Lung (tissue), 11 donors: ENCODE measurements at regions not wholly inside any gene's neighbourhood (a gene's known extent, or its start where the extent isn't known, plus 50 kb on each side); places are given as distances from the start of the nearest gene placed in this dataset.
"Not testable (repeated sequence)": the region's sequence is repeated elsewhere in the genome, so short reads cannot be mapped to it uniquely, and the experiment has no call there.

ENCODE experiments used
- ATAC-seq: fragments of 200-7000 bp; cut with Tn5 transposase; one replicate; pipeline ENCODE4 v1.9.1; 2020; ENCODE audit warnings: moderate number of reproducible peaks; ENCODE audit not compliant: insufficient read depth, low FRiP score
- DNase-seq, 3 donors: peaks; one replicate each; pipeline ENCODE4 v3.0.0-alpha.2; 2013 to 2017
- H3K27ac ChIP-seq, 2 donors: one replicate each; pipeline ENCODE4 v1.5.1; 2013; ENCODE audit warnings: mild to moderate bottlenecking in 2 of 2, moderate library complexity in 2 of 2, control low read depth in 1 of 2, inconsistent platforms in 1 of 2, low read depth in 1 of 2, low read length in 1 of 2
- H3K27me3 ChIP-seq, 3 donors: one replicate each; pipeline ENCODE4 v1.5.1; 2013; ENCODE audit warnings: low read length in 2 of 3; ENCODE audit not compliant: control insufficient read depth in 3 of 3, insufficient read depth in 3 of 3
- H3K36me3 ChIP-seq, 4 donors: one replicate each; pipeline ENCODE4 v1.5.1; 2013; ENCODE audit warnings: low read length in 4 of 4, mild to moderate bottlenecking in 1 of 4, moderate library complexity in 1 of 4; ENCODE audit not compliant: control insufficient read depth in 4 of 4, insufficient read depth in 4 of 4
- H3K4me1 ChIP-seq, 5 donors: one replicate each; pipeline ENCODE4 v1.5.1; 2013; ENCODE audit warnings: low read length in 5 of 5, mild to moderate bottlenecking in 2 of 5, moderate library complexity in 1 of 5; ENCODE audit not compliant: control insufficient read depth in 5 of 5, insufficient read depth in 5 of 5
- H3K4me3 ChIP-seq: one replicate; pipeline ENCODE4 v1.5.1; 2013; ENCODE audit warnings: mild to moderate bottlenecking, control low read depth, moderate library complexity
- H3K9ac ChIP-seq, 2 donors: one replicate each; pipeline ENCODE4 v1.5.1; 2013; ENCODE audit warnings: low read length in 2 of 2, control low read depth in 1 of 2; ENCODE audit not compliant: insufficient read depth in 1 of 2
- H3K9me3 ChIP-seq, 4 donors: one replicate each; pipeline ENCODE4 v1.5.1; 2013; ENCODE audit warnings: low read length in 3 of 4, mild to moderate bottlenecking in 1 of 4, moderate library complexity in 1 of 4; ENCODE audit not compliant: control insufficient read depth in 4 of 4, insufficient read depth in 3 of 4
- WGBS, 2 donors: extraction: QIAGEN DNeasy Blood & Tissue Kit; methylation state at CpG; one replicate each; pipeline ENCODE4 v1.1.7; 2013; 5-methylcytosine and 5-hydroxymethylcytosine counted together
- TF ChIP-seq, protein P1 (sequence below): IDR thresholded peaks from 2 replicates; pipeline ENCODE4 v1.5.1; 2012; ENCODE audit warnings: mild to moderate bottlenecking; ENCODE audit errors: control extremely low read depth, extremely low read depth
- donor health status: control.
- donor health status: control.
- donor health status: Bipolar disorder and iron deficiency.
- donor health status: healthy.
- donor health status: DM: yes; HTN: yes; CAD: no.

DNA sequence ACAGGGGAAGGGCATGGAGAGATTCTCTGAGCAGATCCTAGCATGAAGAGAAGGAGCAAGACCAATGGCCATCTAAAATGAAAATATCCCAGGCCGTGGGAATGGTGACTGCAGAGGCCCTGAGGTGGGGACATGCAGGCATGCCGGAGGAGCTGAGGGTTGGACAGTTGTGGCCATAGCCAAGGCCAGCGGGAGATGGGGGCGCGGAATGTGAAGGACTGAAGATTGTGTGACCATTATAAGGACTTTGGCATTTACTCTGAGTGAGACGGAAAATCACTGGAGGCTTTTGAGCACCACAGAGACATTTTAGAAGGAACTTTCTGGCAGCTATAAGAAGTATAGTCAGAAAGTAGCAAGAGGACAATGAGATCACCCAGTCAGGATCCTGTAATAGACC, 341.1 kb downstream of the SFMBT2 start:
- Histone ChIP-seq H3K36me3 (no peaks in the 10 kb centered on the region), H3K4me1 (no peaks in the 10 kb centered on the region), H3K9me3 (peaks cover 0 to 3% (median 0%) of the 10 kb centered on the region in 4 donors), H3K9ac (no peak overlapping the region), H3K27me3 (peaks cover 0 to 3% (median 0%) of the 10 kb centered on the region in 3 donors), H3K27ac (no peak overlapping the region), H3K4me3 (no peak overlapping the region)
- 86 to 98% methylated on average over 6 of the region's 6 CpGs for WGBS, 2 donors
- DNase-seq (no peak), ATAC-seq (no peak)
- TF ChIP-seq, protein P1, sequence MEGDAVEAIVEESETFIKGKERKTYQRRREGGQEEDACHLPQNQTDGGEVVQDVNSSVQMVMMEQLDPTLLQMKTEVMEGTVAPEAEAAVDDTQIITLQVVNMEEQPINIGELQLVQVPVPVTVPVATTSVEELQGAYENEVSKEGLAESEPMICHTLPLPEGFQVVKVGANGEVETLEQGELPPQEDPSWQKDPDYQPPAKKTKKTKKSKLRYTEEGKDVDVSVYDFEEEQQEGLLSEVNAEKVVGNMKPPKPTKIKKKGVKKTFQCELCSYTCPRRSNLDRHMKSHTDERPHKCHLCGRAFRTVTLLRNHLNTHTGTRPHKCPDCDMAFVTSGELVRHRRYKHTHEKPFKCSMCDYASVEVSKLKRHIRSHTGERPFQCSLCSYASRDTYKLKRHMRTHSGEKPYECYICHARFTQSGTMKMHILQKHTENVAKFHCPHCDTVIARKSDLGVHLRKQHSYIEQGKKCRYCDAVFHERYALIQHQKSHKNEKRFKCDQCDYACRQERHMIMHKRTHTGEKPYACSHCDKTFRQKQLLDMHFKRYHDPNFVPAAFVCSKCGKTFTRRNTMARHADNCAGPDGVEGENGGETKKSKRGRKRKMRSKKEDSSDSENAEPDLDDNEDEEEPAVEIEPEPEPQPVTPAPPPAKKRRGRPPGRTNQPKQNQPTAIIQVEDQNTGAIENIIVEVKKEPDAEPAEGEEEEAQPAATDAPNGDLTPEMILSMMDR, result no peak

DNA sequence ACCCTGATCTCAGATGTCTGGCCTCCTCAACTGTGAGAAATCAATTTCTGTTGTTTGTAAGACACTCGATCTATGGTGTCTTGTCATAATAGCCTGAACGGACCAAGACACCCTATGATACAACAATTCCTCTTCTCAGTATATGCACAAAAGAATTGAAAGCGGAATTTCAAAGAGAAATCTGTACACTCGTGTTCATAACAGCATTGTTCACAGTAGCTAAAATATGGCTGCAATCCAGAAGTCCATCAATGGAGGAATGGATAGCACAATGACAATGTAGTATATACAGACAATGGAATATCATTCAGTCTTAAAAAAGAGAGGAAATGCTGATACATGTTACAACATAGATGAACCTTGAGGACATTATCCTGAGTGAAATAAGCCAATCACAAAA, 354.6 kb downstream of the SFMBT2 start:
- ATAC-seq, result no peak
- DNase-seq, result no peak
- H3K27me3 ChIP-seq, result no peaks in the 10 kb centered on the region
- no peak overlapping the region for H3K4me3 ChIP-seq
- 88 to 91% methylated on average over 4 of the region's 4 CpGs for WGBS, 2 donors
- no peaks in the 10 kb centered on the region for H3K36me3 ChIP-seq
- TF ChIP-seq, protein P1, result no peak
- no peaks in the 10 kb centered on the region for H3K4me1 ChIP-seq
- no peaks in the 10 kb centered on the region for H3K9me3 ChIP-seq
- H3K9ac ChIP-seq, result no peak overlapping the region
- no peak overlapping the region for H3K27ac ChIP-seq

DNA sequence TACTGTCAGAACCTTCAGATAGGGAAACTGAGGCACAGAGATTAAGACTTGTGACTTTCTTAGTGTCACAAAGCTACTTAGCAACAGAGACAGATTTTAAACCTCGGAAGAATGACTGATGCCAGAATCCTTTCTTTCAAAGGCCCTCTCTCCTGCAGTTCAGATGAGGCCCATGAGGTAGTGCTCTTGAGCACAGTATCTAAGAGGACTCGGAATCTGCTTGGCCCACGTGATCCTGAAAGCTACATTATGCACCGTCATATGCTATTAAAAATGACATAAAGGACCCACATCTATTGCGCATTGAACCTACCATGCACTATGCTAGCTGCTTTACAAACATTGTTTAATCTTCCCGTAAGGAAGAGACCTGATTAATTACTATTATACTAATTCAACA, 355.9 kb downstream of the SFMBT2 start:
- Histone ChIP-seq H3K27me3 (no peaks in the 10 kb centered on the region), H3K27ac (no peak overlapping the region), H3K9me3 (peaks cover 0 to 2% (median 0%) of the 10 kb centered on the region in 4 donors), H3K4me3 (no peak overlapping the region), H3K36me3 (no peaks in the 10 kb centered on the region), H3K9ac (no peak overlapping the region), H3K4me1 (no peaks in the 10 kb centered on the region)
- ATAC-seq (no peak), DNase-seq (no peak)
- WGBS, 2 donors, result 69 to 78% methylated on average over 6 of the region's 6 CpGs
- TF ChIP-seq, protein P1, result no peak

DNA sequence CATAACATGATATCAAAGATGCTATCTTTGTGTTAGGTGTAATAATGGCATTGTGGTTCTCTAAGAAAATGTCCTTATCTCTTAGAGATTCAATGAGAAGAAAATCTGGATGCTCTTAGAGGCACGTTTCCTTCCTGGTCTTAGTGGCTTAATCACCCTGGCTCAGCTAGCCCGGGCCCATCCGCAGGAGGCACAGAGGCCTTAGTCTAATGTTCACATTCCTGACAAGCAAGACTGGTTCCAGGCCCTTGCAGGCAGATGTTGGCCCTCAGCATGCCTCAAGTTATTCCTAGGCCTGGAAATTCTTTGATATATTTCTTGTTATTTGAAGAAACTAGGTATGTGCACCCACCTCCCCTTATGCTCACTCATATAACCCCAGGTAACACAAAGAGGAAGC, 357.6 kb downstream of the SFMBT2 start:
- whole genome bisulfite sequencing, 2 donors, result 83 to 91% methylated on average over 3 of the region's 3 CpGs
- Histone ChIP-seq H3K9ac (no peak overlapping the region), H3K27ac (no peak overlapping the region), H3K4me3 (no peak overlapping the region), H3K9me3 (peaks cover 0 to 4% (median 2%) of the 10 kb centered on the region in 4 donors), H3K27me3 (no peaks in the 10 kb centered on the region), H3K4me1 (no peaks in the 10 kb centered on the region), H3K36me3 (no peaks in the 10 kb centered on the region)
- TF ChIP-seq, protein P1, result no peak
- ATAC-seq (no peak), DNase-seq (no peak)

DNA sequence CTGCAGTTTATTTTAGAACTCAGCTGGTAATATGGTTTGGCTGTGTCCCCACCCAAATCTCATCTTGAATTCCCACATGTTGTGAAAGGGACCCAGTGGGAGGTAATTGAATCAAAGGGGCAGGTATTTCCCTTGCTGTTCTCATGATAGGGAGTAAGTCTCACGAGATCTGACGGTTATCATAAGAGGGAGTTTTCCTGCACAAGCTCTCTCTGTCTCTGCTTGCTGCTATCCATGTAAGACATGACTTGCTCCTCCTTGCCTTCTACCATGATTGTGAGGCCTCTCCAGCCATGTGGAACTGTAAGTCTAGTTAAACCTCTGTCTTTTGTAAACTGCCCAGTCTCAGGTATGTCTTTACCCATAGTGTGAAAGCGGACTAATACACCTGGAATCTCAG, 360.8 kb downstream of the SFMBT2 start:
- not testable (repeated sequence) for ATAC-seq, DNase-seq, H3K9me3 ChIP-seq, H3K4me3 ChIP-seq, H3K36me3 ChIP-seq, H3K9ac ChIP-seq, H3K27ac ChIP-seq, H3K27me3 ChIP-seq, H3K4me1 ChIP-seq
- WGBS, 2 donors, result 96 to 97% methylated on average over 3 of the region's 3 CpGs
